H9 (cell line): ENCODE measurements at regions not wholly inside any gene's neighbourhood (a gene's known extent, or its start where the extent isn't known, plus 50 kb on each side); places are given as distances from the start of the nearest gene placed in this dataset.

Experiments
- DNase-seq: peaks from one replicate; pipeline ENCODE4 v3.0.0-alpha.2; 2017
- H2AFZ ChIP-seq: one replicate; pipeline ENCODE4 v1.6.1; 2013; ENCODE audit warnings: mild to moderate bottlenecking, low read length, control low read depth, moderate library complexity
- H2AK5ac ChIP-seq: 2 replicates; pipeline ENCODE4 v1.6.1; 2013; ENCODE audit warnings: low read length, control low read depth, mixed read lengths; ENCODE audit not compliant: insufficient read length
- H2BK120ac ChIP-seq: one replicate; pipeline ENCODE4 v1.6.1; 2013; ENCODE audit warnings: low read depth, mild to moderate bottlenecking, low read length, control low read depth, inconsistent platforms; ENCODE audit not compliant: poor library complexity, severe bottlenecking
- H2BK12ac ChIP-seq: 2 replicates; pipeline ENCODE4 v1.6.1; 2013; ENCODE audit warnings: low read length, control low read depth, mixed read lengths, low read depth; ENCODE audit not compliant: insufficient read length
- H2BK15ac ChIP-seq: 2 replicates; pipeline ENCODE4 v1.6.1; 2013; ENCODE audit warnings: low read depth, low read length, control low read depth
- H2BK20ac ChIP-seq: one replicate; pipeline ENCODE4 v1.6.1; 2013; ENCODE audit warnings: low read depth, mild to moderate bottlenecking, low read length, control low read depth, inconsistent platforms; ENCODE audit not compliant: poor library complexity, severe bottlenecking
- H2BK5ac ChIP-seq: 2 replicates; pipeline ENCODE4 v1.6.1; 2013; ENCODE audit warnings: low read length, control low read depth, mixed read lengths; ENCODE audit not compliant: insufficient read length
- H3K14ac ChIP-seq: 2 replicates; pipeline ENCODE4 v1.6.1; 2013; ENCODE audit warnings: low read length, control low read depth; ENCODE audit not compliant: insufficient read depth
- H3K18ac ChIP-seq: 2 replicates; pipeline ENCODE4 v1.6.1; 2013; ENCODE audit warnings: low read depth, mild to moderate bottlenecking, mixed read lengths, low read length, control low read depth; ENCODE audit not compliant: insufficient read length
- H3K23ac ChIP-seq: 2 replicates; pipeline ENCODE4 v1.6.1; 2013; ENCODE audit warnings: low read length, control low read depth, mixed read lengths, low read depth; ENCODE audit not compliant: insufficient read length
- H3K23me2 ChIP-seq: 2 replicates; pipeline ENCODE4 v1.6.1; 2013; ENCODE audit warnings: low read depth, mild to moderate bottlenecking, mixed read lengths, low read length, control low read depth; ENCODE audit not compliant: insufficient read length, poor library complexity, severe bottlenecking
- H3K27ac ChIP-seq: 2 replicates; pipeline ENCODE4 v1.5.1; 2013; ENCODE audit warnings: low read length, control low read depth, mixed read lengths, low read depth; ENCODE audit not compliant: insufficient read length
- H3K27me3 ChIP-seq: 2 replicates; pipeline ENCODE4 v1.6.1; 2013; ENCODE audit warnings: low read length, control low read depth, inconsistent platforms; ENCODE audit not compliant: insufficient read depth
- H3K4ac ChIP-seq: 2 replicates; pipeline ENCODE4 v1.6.1; 2013; ENCODE audit warnings: low read depth, mild to moderate bottlenecking, control low read depth, inconsistent platforms, low read length, moderate library complexity
- H3K4me1 ChIP-seq: 2 replicates; pipeline ENCODE4 v1.6.1; 2013; ENCODE audit warnings: low read length, control low read depth, inconsistent platforms; ENCODE audit not compliant: insufficient read depth
- H3K4me2 ChIP-seq: 2 replicates; pipeline ENCODE4 v1.6.1; 2013; ENCODE audit warnings: low read length, control low read depth, mixed read lengths; ENCODE audit not compliant: insufficient read length, insufficient read depth
- H3K56ac ChIP-seq: 2 replicates; pipeline ENCODE4 v1.6.1; 2013; ENCODE audit warnings: low read depth, mild to moderate bottlenecking, mixed read lengths, low read length, control low read depth; ENCODE audit not compliant: insufficient read length
- H3K79me1 ChIP-seq: 2 replicates; pipeline ENCODE4 v1.6.1; 2013; ENCODE audit warnings: low read depth, mild to moderate bottlenecking, moderate library complexity, low read length, control low read depth, inconsistent platforms; ENCODE audit not compliant: insufficient read depth, poor library complexity, severe bottlenecking
- H3K79me2 ChIP-seq: 2 replicates; pipeline ENCODE4 v1.6.1; 2013; ENCODE audit warnings: low read length, control low read depth, inconsistent platforms; ENCODE audit not compliant: insufficient read depth
- H3K9ac ChIP-seq: 2 replicates; pipeline ENCODE4 v1.6.1; 2013; ENCODE audit warnings: low read length, control low read depth, mixed read lengths; ENCODE audit not compliant: insufficient read length; ENCODE audit errors: extremely low read depth
- H3K9me3 ChIP-seq: one replicate; pipeline ENCODE4 v1.6.1; 2013; ENCODE audit warnings: low read depth, low read length, inconsistent platforms; ENCODE audit not compliant: control insufficient read depth
- H3T11ph ChIP-seq: one replicate; pipeline ENCODE4 v1.6.1; 2013; ENCODE audit warnings: mild to moderate bottlenecking, low read length, control low read depth, inconsistent platforms
- H4K20me1 ChIP-seq: one replicate; pipeline ENCODE4 v1.6.1; 2013; ENCODE audit not compliant: control insufficient read depth, insufficient read length, insufficient read depth
- H4K5ac ChIP-seq: 2 replicates; pipeline ENCODE4 v1.6.1; 2013; ENCODE audit warnings: low read depth, mild to moderate bottlenecking, mixed read lengths, low read length, control low read depth; ENCODE audit not compliant: insufficient read length
- H4K8ac ChIP-seq: replicated peaks from 2 replicates; pipeline ENCODE4 v1.6.1; 2013; ENCODE audit warnings: low read length, control low read depth, mixed read lengths, low read depth; ENCODE audit not compliant: insufficient read length
- H4K91ac ChIP-seq: 2 replicates; pipeline ENCODE4 v1.6.1; 2013; ENCODE audit warnings: low read depth, mild to moderate bottlenecking, moderate library complexity, mixed read lengths, low read length, control low read depth; ENCODE audit not compliant: insufficient read length
- H3K27ac Mint-ChIP-seq, 3 experiments: 2 replicates in 2 of 3; 3 replicates in 1 of 3; pipeline ENCODE4 v1.8.0; 2020 to 2021; ENCODE audit warnings: mixed read lengths in 3 of 3, mild to moderate bottlenecking in 1 of 3, moderate library complexity in 1 of 3
- H3K27me3 Mint-ChIP-seq: 2 replicates; pipeline ENCODE4 v1.8.0; 2021; ENCODE audit warnings: low read depth, mild to moderate bottlenecking, moderate library complexity, mixed read lengths
- H3K36me3 Mint-ChIP-seq, 3 experiments: 2 replicates in 2 of 3; 3 replicates in 1 of 3; pipeline ENCODE4 v1.8.0; 2020 to 2021; ENCODE audit warnings: low read depth in 3 of 3, mixed read lengths in 3 of 3; ENCODE audit not compliant: insufficient read depth in 1 of 3
- H3K4me1 Mint-ChIP-seq, 2 experiments: 2 replicates each; pipeline ENCODE4 v1.8.0; 2020; ENCODE audit warnings: mixed read lengths in 2 of 2
- H3K4me3 Mint-ChIP-seq, 2 experiments: 2 replicates in 1 of 2; 3 replicates in 1 of 2; pipeline ENCODE4 v1.8.0; 2020 to 2021; ENCODE audit warnings: mild to moderate bottlenecking in 2 of 2, mixed read lengths in 2 of 2, moderate library complexity in 1 of 2
- H3K9me3 Mint-ChIP-seq, 2 experiments: 2 replicates in 1 of 2; 3 replicates in 1 of 2; pipeline ENCODE4 v1.8.0; 2020; ENCODE audit warnings: mild to moderate bottlenecking in 2 of 2, mixed read lengths in 2 of 2, moderate library complexity in 1 of 2
- WGBS: extraction: QIAGEN DNeasy Blood & Tissue Kit; methylation state at CpG from one replicate; pipeline ENCODE4 v1.1.7; 2013; ENCODE audit warnings: missing lambda C conversion rate, low lambda C conversion rate, mixed read lengths; ENCODE audit not compliant: insufficient read length; ENCODE audit errors: extremely low coverage; 5-methylcytosine and 5-hydroxymethylcytosine counted together
- TF ChIP-seq, protein P1 (sequence below): fragments of 200-600 bp; sonication (generic); conservative IDR thresholded peaks from 3 replicates; pipeline ENCODE4 v1.8.0; 2021; ENCODE audit warnings: antibody characterized with exemption, mild to moderate bottlenecking

DNA sequence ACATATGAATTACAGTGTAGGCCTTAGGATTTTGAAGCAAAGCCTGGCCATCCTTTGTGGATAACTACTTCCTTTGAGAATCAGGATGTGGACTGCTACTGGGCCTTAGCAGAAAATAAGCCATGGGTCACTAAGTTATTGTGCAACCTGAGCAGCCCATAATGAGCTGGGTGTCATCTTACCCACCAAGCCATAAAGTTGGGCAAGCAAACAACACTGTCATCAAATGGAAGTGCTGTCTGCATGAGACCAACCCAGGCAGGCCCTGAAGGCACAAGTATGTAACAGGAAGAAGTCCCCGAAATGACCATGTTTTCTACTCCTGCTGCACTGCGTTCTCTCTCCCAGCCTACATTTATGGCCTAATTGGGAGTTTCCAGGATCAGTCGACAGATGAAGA is 205.6 kb upstream of the GGTLC1 start:
- Histone ChIP-seq H3K9ac (no peak overlapping the region), H3K4me1 (no peaks in the 10 kb centered on the region), H3K79me1 (no peaks in the 10 kb centered on the region), H3K9me3 (no peaks in the 10 kb centered on the region), H4K91ac (no peak overlapping the region), H3K4ac (no peak overlapping the region), H3K27ac (no peak overlapping the region), H4K8ac (no peak overlapping the region), H2AK5ac (no peak overlapping the region), H4K20me1 (no peaks in the 10 kb centered on the region), H3K23me2 (no peaks in the 10 kb centered on the region), H3K14ac (no peak overlapping the region), H3K4me2 (no peak overlapping the region), H2BK12ac (no peak overlapping the region), H3K56ac (no peak overlapping the region), H2BK20ac (no peak overlapping the region), H2BK120ac (no peak overlapping the region), H3T11ph (no peak overlapping the region), H3K79me2 (no peaks in the 10 kb centered on the region), H2BK15ac (no peak overlapping the region), H3K18ac (no peak overlapping the region), H3K27me3 (no peaks in the 10 kb centered on the region), H3K23ac (no peak overlapping the region), H2AFZ (no peak overlapping the region), H2BK5ac (no peak overlapping the region), H4K5ac (no peak overlapping the region)
- Mint-ChIP-seq H3K27me3 (no peaks in the 10 kb centered on the region), H3K9me3 (peaks cover 2 to 11% of the 10 kb centered on the region in 2 experiments), H3K27ac (no peak overlapping the region), H3K4me3 (no peak overlapping the region), H3K4me1 (no peaks in the 10 kb centered on the region), H3K36me3 (peaks cover 0 to 8% (median 0%) of the 10 kb centered on the region in 3 experiments; a peak in 3 of 7 replicates)
- TF ChIP-seq, protein P1, sequence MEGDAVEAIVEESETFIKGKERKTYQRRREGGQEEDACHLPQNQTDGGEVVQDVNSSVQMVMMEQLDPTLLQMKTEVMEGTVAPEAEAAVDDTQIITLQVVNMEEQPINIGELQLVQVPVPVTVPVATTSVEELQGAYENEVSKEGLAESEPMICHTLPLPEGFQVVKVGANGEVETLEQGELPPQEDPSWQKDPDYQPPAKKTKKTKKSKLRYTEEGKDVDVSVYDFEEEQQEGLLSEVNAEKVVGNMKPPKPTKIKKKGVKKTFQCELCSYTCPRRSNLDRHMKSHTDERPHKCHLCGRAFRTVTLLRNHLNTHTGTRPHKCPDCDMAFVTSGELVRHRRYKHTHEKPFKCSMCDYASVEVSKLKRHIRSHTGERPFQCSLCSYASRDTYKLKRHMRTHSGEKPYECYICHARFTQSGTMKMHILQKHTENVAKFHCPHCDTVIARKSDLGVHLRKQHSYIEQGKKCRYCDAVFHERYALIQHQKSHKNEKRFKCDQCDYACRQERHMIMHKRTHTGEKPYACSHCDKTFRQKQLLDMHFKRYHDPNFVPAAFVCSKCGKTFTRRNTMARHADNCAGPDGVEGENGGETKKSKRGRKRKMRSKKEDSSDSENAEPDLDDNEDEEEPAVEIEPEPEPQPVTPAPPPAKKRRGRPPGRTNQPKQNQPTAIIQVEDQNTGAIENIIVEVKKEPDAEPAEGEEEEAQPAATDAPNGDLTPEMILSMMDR, result no peak
- WGBS, result no CpG with 5 or more reads among the region's 3 CpGs
- DNase-seq, result no peak
